ENCODE measurements at regions not wholly inside any gene's neighbourhood (a gene's known extent, or its start where the extent isn't known, plus 50 kb on each side); places are given as distances from the start of the nearest gene placed in this dataset.
A peak's percentile ranks its signal among the peaks of the same experiment; 100 is the strongest.

GRCh38 chr7:106485919-106486318, 175.0 kb downstream of the CCDC71L start:
- H3K27me3 Mint-ChIP-seq (ENCODE audit: unreplicated experiment) = no peaks in the 10 kb centered on the region
- intact Hi-C loops (cut with micrococcal nuclease; ENCODE audit: unreplicated experiment) = no loop called here
- no peaks in the 10 kb centered on the region for H3K9me3 Mint-ChIP-seq (ENCODE audit: low read depth, unreplicated experiment)
- peak overlapping the region; percentile 88 for H3K27ac Mint-ChIP-seq (ENCODE audit: unreplicated experiment)
- DNase-seq = no peak
- BruUV-seq (replicated peaks) = no TSS peak
- TF ChIP-seq CTCF (IDR thresholded peaks at IDR 0.05; ENCODE audit: unreplicated experiment) = no peak
- H3K4me3 Mint-ChIP-seq (ENCODE audit: low read depth, unreplicated experiment) = peak overlapping the region; percentile 30
- H3K4me1 Mint-ChIP-seq (ENCODE audit: low read depth, unreplicated experiment) = peaks cover 47% of the 10 kb centered on the region
- CTCF ChIA-PET = interaction anchor here (0.7 to 3.0 kb wide), 5 partner anchors 23 to 309 kb away, joined by 3 to 13 read pairs (median 3); no protein-coding TSS in a partner anchor
- peaks cover 11% of the 10 kb centered on the region for H3K36me3 Mint-ChIP-seq (ENCODE audit: insufficient read depth, unreplicated experiment)

- CTCF ChIA-PET = interaction anchor here (0.9 to 3.0 kb wide), 6 partner anchors 8 to 309 kb away, joined by 3 to 13 read pairs (median 4); no protein-coding TSS in a partner anchor
- no peak for DNase-seq
- intact Hi-C loops (cut with micrococcal nuclease; ENCODE audit: unreplicated experiment) = no loop called here
- Mint-ChIP-seq H3K36me3 (ENCODE audit: insufficient read depth, unreplicated experiment) (peaks cover 11% of the 10 kb centered on the region), H3K27ac (ENCODE audit: unreplicated experiment) (peak overlapping the region; percentile 88), H3K4me3 (ENCODE audit: low read depth, unreplicated experiment) (peak overlapping the region; percentile 30), H3K4me1 (ENCODE audit: low read depth, unreplicated experiment) (peaks cover 51% of the 10 kb centered on the region), H3K9me3 (ENCODE audit: low read depth, unreplicated experiment) (no peaks in the 10 kb centered on the region), H3K27me3 (ENCODE audit: unreplicated experiment) (no peaks in the 10 kb centered on the region)
- BruUV-seq (replicated peaks) = no TSS peak
- TF ChIP-seq CTCF (IDR thresholded peaks at IDR 0.05; ENCODE audit: unreplicated experiment) = no peak
Observed at GRCh38 chr7:106485031-106485551, 175.9 kb downstream of the CCDC71L start.

DNA sequence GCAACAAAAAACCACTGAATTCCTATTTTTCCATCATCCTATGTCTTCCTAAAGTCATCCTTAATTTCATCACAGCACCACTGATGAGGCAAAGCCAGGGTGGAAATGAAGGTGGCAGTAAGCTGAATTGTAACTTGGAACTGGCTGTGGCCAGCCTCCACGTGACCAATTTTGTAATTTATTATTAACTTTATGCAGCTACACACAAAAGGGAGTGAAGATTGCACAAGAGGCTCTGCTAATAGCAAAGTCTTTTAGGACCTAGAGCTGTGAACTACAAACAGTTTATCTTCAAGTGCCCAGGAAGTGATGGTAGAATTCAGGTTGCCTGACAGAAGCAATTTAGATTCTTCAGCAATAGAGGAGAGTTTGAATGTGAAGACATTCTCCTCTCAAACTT, 176.4 kb downstream of the CCDC71L start:
- BruUV-seq (replicated peaks) = no TSS peak
- CTCF ChIA-PET = interaction anchor here (0.9 to 3.0 kb wide), 4 partner anchors 8 to 308 kb away, joined by 3 to 13 read pairs (median 6); no protein-coding TSS in a partner anchor
- peak overlapping the region; percentile 88 for H3K27ac Mint-ChIP-seq (ENCODE audit: unreplicated experiment)

DNA sequence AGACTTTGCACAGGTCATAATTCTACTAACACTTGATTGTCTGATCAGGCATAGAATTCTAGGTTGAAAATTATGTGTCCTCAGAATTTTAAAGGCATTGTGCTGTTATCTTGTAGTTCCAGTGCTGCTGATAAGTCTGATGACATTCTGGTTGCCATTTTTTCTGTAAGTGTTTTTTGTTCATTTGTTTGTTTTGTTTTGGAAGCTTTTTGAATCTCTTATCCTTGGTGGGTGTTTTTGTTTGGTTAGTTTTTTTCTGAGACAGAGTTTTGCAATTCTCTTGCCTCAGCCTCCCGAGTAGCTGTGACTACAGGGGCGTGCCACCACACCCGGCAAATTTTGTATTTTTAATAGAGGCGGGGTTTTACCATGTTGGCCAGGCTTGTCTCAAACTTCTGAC, 178.9 kb downstream of the CCDC71L start:
- Mint-ChIP-seq H3K9me3 (ENCODE audit: low read depth, unreplicated experiment) (no peaks in the 10 kb centered on the region), H3K4me3 (ENCODE audit: low read depth, unreplicated experiment) (no peak overlapping the region), H3K27me3 (ENCODE audit: unreplicated experiment) (no peaks in the 10 kb centered on the region), H3K36me3 (ENCODE audit: insufficient read depth, unreplicated experiment) (peaks cover 11% of the 10 kb centered on the region), H3K4me1 (ENCODE audit: low read depth, unreplicated experiment) (peaks cover 48% of the 10 kb centered on the region), H3K27ac (ENCODE audit: unreplicated experiment) (no peak overlapping the region)
- no peak for DNase-seq
- intact Hi-C loops (cut with micrococcal nuclease; ENCODE audit: unreplicated experiment) = loop anchor here (5.0 kb wide), 1 partner anchor 305 kb away; no protein-coding TSS in a partner anchor
- no TSS peak for BruUV-seq (replicated peaks)
- no peak for TF ChIP-seq CTCF (IDR thresholded peaks at IDR 0.05; ENCODE audit: unreplicated experiment)
- CTCF ChIA-PET = no interaction called here

More for the DNA sequence above, 176.4 kb downstream of the CCDC71L start:
- peaks cover 11% of the 10 kb centered on the region for H3K36me3 Mint-ChIP-seq (ENCODE audit: insufficient read depth, unreplicated experiment)
- H3K27me3 Mint-ChIP-seq (ENCODE audit: unreplicated experiment) = no peaks in the 10 kb centered on the region
- H3K4me3 Mint-ChIP-seq (ENCODE audit: low read depth, unreplicated experiment) = no peak overlapping the region
- intact Hi-C loops (cut with micrococcal nuclease; ENCODE audit: unreplicated experiment) = loop anchor here (5.0 kb wide), 1 partner anchor 307 kb away; no protein-coding TSS in a partner anchor
- no peaks in the 10 kb centered on the region for H3K9me3 Mint-ChIP-seq (ENCODE audit: low read depth, unreplicated experiment)
- peaks cover 51% of the 10 kb centered on the region for H3K4me1 Mint-ChIP-seq (ENCODE audit: low read depth, unreplicated experiment)
- DNase-seq = peak; percentile 47
- no peak for TF ChIP-seq CTCF (IDR thresholded peaks at IDR 0.05; ENCODE audit: unreplicated experiment)

Measured in Calu3 (cell line).